CD4-positive, alpha-beta T cell treated with Interleukin-2 at 100 ng/mL for 4 hours (primary cell): ENCODE measurements at regions not wholly inside any gene's neighbourhood (a gene's known extent, or its start where the extent isn't known, plus 50 kb on each side); places are given as distances from the start of the nearest gene placed in this dataset.

Experiments
- DNase-seq: peaks from one replicate; pipeline ENCODE4 v3.0.0-alpha.2; 2020; ENCODE audit warnings: low spot score

DNA sequence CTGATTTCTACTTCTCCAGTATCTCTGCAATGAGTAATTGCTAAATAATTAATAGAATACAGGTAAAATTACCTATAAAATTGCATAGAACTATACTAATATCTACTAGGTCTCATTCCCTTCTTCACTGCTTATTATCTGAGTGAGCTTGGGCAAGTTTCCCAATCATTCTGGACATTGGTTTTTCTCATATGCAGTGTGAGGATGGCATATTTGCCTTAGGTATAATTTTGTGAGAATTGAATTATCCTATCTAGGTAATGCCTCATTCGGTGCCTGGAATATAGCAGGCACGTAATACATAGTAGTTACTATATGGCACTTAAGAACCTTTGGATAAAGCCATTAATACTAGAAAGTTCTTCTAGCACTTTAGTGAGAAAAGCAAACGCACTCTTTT, 434.7 kb downstream of the GATA3 start:
- no peak for DNase-seq

DNA sequence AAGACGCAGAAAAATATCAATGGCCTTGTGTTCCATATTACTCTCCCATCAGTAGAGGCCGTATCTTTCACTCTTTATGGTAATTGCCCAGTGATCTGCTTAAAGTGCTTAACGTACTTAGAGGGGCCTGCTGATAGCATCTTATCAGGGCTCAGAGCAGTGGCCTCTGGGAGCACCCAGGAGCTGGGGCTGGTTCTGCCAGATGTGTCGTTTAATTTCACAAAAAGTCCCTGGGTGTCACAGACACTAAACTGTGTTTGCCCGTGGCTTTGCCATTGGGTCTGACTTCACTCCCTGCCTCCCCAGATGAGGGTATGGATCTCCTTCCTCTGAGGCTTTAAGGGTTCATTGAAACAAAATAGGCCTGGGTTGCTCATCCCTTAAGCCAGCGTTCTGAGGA, 435.3 kb downstream of the GATA3 start:
- no peak for DNase-seq

- no peak for DNase-seq
Observed at GRCh38 chr10:8498290-8498689, 443.8 kb downstream of the GATA3 start.

DNA sequence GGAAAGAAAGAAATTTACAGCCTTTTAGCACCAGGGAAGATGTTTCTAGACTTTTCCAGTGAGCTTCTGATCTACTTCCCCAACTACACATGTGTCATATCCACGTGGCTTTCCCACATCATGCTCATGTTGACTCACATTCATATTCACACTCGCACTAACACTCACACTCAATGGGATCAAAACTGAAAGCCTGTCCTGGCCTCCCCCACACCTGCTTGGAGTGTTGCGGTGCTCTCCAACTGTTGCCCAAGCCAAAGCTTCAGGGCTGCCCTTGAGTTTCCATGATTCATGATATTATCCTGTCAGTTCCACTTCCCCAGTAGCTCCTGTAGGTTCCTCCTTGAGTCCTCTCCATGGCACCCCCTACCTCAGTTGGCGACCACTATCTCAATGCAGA, 444.4 kb downstream of the GATA3 start:
- no peak for DNase-seq

DNA sequence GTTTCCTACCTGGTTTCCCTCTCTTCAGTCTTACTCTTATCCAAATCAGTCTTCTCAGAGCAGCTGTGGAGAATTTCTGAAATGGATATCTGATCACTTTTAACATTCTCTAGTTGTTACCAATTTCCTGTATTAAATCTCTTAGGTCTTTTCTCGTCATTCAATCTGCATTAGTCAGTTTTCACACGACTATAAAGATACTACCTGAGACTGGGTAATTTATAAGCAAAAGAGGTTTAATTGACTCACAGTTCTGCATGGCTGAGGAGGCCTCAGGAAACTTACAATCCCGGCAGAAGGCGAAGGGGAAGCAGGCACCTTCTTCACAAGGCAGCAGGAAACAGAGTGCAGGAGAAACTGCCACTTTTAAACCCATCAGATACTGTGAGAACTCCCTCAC, 444.8 kb downstream of the GATA3 start:
- DNase-seq = no peak

DNA sequence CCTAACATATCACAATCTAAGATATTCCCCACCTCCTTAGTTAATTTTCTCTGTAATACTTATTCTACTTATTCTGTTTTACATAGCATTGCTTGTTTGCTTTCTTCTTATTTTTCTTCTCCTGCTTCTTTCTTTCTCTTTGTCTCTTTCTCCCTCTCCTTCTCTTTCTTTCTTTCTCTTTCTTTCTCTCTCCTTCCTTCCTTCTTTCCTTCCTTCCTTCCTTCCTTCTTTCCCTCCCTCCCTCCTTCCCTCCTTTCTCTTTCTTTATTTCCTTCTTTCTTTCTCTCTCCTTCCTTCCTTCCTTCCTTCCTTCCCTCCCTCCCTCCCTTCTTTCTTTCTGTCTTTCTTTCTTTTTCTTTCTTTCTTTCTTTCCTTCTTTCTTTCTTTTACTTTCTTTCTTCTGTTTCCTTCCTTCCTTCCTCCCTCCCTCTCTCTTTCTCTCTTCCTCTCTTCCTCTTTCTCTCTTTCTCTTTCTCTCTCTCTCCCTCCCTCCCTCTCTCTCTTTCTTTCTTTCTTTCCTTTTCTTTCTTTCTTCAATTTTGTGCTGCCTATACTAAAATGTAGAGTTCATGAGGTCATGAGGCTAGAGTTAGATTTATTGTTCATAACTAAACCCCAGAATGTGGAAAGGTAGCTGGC, 445.4 kb downstream of the GATA3 start:
- no peak for DNase-seq

GRCh38 chr10:8502573-8502972, 448.1 kb downstream of the GATA3 start:
- no peak for DNase-seq

DNA sequence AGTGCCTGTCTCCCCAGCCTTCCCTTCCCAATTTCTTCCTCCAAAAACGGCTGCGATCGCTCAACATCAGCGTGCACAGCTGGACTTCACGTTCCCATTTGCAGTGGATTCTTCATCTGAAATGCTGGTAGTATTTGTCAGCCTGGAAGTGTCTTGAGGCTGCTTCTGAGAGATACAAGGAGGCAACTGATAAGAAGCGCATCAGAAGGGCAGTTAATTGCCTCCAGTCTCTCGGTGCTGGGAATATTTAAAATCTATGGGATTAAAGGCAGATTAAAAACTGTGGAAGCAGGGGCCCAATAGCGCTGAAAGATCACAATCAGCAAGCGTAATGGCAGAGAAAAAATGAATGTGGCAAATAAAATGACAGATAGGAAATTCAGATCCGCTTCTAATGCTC, 450.0 kb downstream of the GATA3 start:
- no peak for DNase-seq

DNA sequence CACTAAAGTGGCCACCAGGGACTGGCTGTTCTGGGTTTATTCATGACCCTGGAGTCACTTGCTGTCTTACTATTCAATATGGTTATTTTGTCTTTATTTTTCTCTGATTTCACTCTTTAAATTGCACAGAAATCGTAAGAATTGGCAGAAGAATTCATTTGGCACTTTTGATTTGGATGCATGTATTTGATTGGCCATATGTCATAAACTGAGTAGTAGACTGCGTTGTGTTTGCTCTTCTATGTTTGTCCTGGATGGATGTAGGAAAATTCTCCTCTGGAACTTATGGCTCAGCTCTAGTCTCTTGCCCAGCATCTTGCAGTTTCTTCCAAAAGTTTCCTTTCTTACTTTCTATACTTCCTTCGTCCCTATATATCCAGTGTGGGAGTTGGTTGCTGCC, 452.7 kb downstream of the GATA3 start:
- no peak for DNase-seq

GRCh38 chr10:8508882-8509281, 454.4 kb downstream of the GATA3 start:
- DNase-seq = no peak

DNA sequence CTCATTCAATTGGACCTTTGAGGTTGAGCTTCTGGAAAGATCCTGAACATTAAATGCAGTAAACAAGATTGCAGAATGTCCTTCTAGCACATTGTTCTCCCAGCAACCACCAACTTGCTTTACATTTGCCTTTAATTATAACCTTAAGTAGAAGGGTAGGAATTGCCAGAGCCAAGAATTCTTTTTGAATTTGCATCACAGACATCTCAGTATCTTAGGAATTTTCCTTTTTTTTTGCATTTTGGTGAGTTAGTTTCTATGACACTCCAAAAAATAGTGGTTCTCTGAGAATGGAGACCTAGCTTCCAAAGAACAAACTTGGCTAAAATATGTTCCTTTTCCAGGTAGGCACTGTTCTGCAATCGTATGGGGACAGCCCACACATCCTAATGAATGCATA, 456.0 kb downstream of the GATA3 start:
- no peak for DNase-seq

DNA sequence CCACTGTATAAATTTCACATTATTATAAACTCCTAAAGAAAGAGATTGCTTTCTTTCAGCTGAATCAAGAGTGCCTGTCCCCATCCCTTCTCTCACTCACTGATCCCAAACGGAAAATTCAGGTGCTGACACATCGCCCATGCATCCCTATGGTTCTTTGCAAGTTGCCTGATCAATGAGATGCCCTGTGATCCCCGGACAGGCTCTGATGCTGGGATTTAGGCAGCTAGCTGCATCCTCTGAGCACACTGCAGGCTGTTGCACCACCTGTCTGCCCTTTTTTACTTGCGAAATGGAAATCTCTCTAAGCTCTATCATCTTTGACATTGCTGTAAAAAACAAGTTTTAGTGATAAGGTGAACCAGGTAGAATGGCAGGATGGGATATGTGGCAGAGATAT, 456.5 kb downstream of the GATA3 start:
- DNase-seq = no peak

- no peak for DNase-seq
Observed at GRCh38 chr10:8513155-8514147, 459.0 kb downstream of the GATA3 start.

- DNase-seq = no peak
Observed at GRCh38 chr10:8520382-8520781, 465.9 kb downstream of the GATA3 start.

- no peak for DNase-seq
Observed at GRCh38 chr10:8527773-8528172, 473.3 kb downstream of the GATA3 start.

DNA sequence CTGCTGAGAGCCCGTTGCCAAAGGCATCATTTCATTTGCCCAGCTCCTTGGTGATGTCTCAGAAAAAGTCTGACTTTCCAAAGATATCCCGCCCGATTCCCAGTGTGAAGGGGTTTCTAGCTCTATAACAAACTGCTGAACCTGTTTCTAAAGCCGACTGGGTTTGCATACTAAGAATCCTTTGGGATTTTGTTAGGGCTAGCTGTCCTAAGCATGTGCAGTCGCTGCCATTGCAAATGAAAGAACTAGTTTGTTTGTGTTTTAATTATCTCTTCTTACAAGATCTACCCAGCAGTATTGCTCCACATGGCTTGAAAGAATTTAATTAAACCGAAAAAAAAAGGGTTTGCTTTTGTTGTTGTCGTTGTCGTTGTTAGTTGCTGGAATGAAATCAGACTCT, 476.6 kb downstream of the GATA3 start:
- no peak for DNase-seq

DNA sequence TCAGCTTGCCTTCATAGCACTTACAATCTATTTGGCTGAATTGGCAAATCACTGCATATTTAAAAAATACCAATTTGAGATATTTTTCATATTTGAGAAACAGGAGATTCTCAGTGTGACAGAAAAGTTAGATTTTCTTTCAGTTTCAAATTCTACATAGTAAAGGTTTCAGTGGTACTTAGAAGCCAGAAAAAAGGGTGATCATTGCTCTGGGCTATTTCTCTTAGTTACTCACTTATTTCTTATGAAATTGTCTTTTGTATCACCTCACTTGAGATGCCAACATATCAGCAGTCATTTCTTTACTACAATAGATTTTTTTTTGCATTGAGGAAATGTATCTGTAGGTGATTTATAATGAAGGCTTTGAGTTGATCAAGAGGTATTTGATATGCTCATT, 478.2 kb downstream of the GATA3 start:
- no peak for DNase-seq

DNA sequence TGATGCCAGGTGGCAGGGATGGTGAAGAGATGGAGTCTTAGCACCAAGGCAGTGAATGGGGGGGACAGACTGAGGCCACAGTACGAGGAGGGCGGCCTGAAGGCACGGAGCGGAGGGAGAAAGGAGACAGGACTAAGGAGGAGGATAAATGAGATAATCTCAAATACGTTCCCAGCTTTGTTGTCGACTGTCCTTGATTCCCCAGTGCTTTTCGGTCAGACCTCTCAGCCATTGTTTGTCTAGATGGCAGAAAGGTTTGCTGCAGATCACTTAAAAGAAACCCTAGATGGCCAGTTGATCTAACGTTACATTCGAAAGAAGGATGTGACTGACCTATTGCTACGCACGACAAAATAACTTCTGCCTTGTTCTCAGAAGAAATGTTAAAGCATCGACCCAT, 479.0 kb downstream of the GATA3 start:
- DNase-seq = no peak

DNA sequence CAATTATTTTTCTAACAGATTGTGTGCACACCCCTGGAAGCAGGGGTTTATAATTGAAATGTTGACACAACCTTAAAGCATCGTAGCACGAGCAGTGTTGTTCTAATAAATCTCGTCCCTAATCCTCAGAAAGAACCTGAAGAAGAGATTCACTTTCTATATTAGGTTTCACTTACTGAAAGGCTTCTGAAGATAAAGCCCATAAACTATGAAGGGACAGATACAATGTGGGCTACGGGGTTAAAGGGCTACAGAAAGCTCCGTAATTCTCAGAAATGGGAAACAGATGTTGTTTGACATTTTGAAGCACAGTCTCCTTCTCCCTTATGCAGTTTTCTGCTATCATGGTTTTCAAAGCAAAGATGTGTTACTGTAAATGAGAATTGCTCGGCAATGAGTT, 479.6 kb downstream of the GATA3 start:
- no peak for DNase-seq

DNA sequence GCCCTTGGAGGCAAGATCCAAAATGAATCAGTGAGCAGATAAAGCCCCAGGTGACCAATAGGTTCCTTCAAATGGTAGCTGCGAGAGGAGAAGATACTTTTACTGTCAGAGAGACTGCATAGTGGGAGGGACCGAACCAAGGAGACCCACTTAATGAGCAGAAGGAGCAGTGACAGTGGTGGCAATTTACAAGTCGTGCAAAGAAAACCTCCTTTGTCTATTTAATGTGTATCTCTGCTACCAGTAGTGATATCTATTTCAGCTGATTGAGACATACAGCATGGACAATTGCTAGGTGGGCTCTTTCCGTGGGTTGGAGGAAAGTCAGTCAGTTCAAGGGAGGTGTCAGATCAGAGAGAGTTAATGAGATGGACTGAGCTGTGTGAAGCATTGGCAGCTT, 480.4 kb downstream of the GATA3 start:
- DNase-seq = no peak

DNA sequence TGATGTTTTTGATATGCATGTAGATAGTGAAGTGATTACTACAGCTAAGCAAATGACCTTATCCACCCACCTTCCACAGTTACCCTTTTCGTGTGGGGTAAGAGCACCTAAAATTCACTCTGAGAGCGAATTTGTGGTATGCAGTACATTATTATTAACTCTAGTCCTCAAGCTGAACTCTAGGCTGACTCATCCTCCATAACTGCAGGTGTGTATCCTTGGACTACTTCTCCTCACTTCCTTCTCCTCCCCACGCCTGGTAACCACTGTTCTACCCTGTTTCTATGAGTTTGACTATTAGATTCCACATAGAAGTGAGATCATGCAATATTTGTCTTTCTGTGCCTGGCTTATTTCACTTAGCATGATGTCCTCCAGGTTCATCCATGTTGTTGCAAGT, 484.6 kb downstream of the GATA3 start:
- no peak for DNase-seq

- no peak for DNase-seq
Observed at GRCh38 chr10:8543361-8544056, 489.0 kb downstream of the GATA3 start.

GRCh38 chr10:8544057-8544380, 489.5 kb downstream of the GATA3 start:
- DNase-seq = no peak
